HG03520 (cell line): ENCODE measurements at regions not wholly inside any gene's neighbourhood (a gene's known extent, or its start where the extent isn't known, plus 50 kb on each side); places are given as distances from the start of the nearest gene placed in this dataset.
A peak's percentile ranks its signal among the peaks of the same experiment; 100 is the strongest.

Experiments used
- ATAC-seq: cut with Tn5 transposase; IDR thresholded peaks from one replicate; pipeline ENCODE4 v1.9.1; 2021; ENCODE audit warnings: mild to moderate bottlenecking, moderate library complexity; ENCODE audit not compliant: unreplicated experiment

DNA sequence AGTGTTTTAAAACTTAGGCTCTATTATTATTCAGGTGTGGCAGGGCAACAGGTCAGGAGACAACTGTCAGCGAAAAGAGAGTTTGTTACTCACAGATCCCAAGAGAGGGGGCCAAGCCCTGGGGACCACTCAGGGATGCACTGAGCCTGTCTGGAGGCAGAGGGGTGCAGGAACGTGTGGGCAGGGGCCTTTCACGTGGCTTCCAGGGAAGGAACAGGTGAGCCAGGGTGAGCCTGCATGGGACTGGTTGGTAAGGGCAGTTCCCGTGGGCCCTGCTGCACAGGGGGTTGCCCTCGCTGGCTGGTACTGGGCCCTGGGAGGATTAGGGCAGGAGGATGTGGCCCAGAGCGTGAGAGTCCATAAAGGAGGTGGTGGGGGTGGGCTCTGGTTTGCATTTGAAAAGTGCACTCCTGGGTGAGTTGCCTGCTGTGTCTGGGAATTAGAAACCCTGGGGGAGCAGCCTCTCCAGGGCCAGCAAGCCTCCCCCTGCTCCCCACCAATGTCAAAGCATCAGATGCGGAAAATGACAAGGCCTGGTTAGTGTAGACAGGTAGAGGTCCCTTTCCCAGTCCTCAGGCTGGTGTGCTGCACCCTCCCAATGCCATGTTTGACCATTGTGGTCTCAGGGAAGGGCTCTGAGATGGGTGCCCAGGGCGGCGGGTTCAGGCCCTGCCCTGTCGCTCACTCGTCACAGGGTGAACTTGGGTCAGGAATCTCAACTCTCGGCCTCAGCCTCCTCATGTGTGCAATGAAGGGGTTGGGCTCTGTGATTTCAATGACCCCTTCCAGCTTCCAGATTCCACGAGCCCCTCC, 127.4 kb upstream of the RPS6KA2 start:
- no peak for ATAC-seq

DNA sequence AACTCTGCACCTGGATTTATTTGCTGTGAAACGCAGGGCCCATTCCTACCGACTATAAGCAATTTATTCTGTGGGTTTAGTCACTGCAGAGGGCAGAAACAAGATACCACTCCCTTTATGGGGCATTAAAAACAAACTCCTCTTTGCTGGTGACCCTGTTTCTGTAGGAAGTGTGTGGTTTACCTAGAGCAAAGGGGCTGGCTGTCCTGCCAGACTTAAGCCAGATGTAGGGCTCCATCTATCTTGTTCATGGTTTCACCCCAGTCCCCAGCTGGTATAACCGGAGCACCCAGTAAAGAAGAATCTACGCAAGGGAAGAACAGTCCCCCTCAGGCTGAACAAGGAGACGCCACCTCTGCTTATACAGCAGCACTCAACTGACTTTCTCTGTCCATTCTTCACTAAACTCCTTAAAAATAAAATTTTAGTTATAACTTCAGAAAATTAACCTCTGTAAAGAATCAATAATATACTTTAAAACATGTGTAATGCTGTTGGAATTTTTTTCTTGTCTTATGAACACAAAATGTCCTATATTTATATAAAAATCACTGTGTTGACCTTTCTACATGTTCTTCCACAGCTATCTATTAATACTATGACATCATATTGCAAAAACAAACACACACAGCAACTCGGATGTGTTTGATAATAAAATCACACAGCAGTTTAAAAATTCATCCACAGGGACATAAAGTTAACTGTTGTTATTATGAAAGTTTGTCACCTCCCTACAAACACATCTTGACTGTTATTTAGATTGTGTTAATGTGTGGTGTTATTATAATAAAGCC, 126.1 kb upstream of the RPS6KA2 start:
- ATAC-seq: no peak

DNA sequence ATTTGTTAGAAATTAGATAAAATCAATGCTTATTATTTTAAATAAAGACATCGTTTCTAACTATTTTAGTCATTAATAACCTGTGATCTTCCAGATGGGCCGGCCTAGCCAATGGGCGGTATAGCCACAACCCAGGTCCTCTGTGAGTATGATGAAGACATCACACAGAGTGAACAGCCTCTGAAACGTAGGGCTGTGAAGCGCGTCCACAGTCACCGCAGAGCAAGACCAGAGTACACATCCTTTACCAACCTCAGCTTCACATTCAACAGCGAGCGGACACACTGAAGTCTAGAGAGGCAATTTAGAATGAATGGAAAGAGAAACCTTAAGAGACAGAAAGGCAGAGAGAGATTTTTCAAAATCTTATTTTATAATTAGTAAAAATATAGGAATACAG, 125.0 kb upstream of the RPS6KA2 start:
- ATAC-seq: peak; percentile 66

DNA sequence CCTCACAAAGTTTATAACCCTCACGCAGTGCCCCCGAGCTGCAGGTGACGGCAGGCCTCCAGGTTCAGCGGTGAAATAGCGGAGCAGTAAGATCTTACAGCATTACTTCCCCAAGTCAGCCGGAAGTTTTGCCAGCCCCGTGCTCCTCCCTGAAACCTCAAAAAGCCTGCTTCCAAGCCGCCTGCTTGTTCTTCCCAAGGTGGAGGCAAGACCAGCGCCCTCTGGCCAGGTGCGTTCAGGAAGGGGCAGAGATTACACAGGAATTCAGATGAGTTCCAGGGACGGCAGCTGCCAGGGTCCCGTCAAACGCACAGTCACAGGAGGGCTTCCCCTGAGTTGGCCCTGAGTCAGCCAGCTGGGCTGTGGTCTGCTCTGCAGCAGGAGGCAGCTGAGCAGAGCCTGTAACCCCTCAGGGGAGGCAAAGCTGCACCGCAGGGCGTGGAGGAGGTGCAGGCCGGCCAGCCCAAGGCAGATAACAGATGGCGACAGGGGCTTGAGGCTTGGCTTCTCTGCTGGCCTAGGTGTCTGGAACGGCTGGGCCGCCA, 124.1 kb upstream of the RPS6KA2 start:
- peak; percentile 65 for ATAC-seq

- no peak for ATAC-seq
Measured at GRCh38 chr6:166750108-166750793, 123.2 kb upstream of the RPS6KA2 start.

DNA sequence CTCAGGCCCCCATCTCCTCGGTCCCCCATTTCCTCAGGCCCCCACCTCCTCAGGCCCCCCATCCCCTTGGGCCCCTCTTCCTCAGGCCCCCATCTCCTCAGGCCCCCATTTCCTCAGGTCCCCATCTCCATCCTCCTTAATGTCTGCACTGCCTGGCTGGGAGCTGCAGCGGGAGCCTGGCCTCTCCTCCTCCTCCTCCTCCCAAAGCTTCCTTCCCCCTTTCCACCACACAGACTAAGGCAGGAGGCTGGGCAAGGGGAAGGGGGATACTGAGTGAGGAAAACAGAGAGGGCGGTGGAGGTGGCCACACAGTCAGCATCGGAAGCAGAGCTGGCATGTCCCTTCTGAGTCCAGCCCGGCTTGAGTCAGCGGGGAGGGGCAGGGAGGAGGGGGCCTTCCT, 122.6 kb upstream of the RPS6KA2 start:
- no peak for ATAC-seq

GRCh38 chr6:166747644-166748595, 120.9 kb upstream of the RPS6KA2 start:
- no peak for ATAC-seq

- no peak for ATAC-seq
Measured at GRCh38 chr6:166745801-166746668, 119.0 kb upstream of the RPS6KA2 start.

GRCh38 chr6:166744223-166745134, 117.4 kb upstream of the RPS6KA2 start:
- no peak for ATAC-seq

GRCh38 chr6:166743406-166744222, 116.6 kb upstream of the RPS6KA2 start:
- no peak for ATAC-seq

GRCh38 chr6:166742981-166743380, 115.9 kb upstream of the RPS6KA2 start:
- ATAC-seq: no peak

DNA sequence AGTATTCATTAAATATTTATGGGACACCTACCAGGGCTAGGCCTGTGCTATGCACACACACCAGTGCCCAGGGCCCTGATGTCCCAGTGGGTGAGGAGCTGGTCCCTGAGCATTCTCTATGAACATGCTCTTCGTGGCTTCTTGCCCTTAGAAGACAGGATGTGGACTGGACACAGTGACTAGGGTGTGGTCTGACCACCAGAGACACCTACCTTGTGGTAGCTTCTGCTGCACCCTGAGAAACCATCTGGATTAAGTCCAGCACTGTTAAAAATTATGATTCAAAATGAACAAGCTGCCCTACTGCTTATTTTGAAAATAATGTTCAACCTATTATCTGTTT, 112.9 kb upstream of the RPS6KA2 start:
- ATAC-seq: no peak

DNA sequence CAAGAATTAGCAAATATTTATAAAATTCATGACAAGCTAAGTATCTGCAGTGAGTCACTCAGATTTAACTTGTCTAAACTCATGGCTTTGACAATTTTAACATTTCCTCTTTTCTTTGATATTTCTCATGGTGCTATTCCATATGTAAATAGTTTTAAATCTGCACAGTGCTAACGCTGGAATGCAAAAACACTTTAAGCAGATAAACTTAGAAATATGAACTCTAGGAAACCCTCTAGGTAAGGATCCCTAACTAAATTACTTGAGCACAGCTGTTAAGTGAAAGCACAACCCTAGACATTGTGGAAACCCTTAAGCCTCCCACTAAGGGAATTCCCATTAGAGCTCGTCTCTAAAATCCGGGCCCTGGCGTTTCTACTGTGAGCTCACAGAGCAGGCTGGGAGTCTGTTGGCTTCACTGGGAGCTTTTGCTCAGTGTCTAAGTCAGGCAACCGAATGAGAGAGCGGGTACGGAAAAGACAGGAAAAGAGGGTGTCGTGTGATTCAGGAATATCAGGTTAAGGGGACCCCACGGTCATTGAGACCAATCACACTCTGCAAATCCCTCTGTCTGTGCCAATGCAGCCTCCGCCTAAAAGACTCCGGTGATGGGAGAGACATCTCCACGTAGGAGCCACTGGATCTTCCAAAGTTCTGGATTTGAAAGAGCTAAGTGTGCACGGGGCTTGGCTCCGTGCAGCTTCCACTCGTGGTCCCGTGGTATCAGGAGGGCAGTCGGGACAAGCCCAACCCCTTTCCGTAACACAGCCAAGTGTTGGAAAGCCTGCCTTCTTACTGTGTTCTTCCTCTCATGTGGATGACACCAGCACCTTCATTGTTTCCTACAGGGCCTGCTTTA, 112.3 kb upstream of the RPS6KA2 start:
- ATAC-seq: no peak

GRCh38 chr6:166738386-166739116, 111.5 kb upstream of the RPS6KA2 start:
- ATAC-seq: no peak

DNA sequence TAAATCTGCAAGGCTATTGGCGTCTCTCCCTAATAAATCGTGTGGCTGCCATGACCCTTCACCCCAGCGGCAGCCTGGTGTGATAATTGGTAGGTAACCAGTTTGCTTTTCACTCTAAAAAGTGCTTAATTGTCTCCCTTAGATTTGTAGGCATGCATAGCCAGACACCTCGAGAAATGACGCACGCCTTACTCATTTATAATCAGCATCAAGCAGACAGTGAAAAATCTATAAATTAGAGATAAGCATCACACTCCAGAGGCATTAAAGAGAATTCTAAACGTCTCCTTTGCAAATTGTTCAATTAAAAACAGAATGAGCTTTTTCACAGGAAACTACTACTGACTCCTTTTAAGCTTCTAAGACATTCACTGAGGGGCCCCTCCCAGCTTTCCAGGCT, 110.2 kb upstream of the RPS6KA2 start:
- no peak for ATAC-seq

- no peak for ATAC-seq
Measured at GRCh38 chr6:166736634-166737033, 109.6 kb upstream of the RPS6KA2 start.
